GM06990 (cell line): ENCODE measurements at regions not wholly inside any gene's neighbourhood (a gene's known extent, or its start where the extent isn't known, plus 50 kb on each side); places are given as distances from the start of the nearest gene placed in this dataset.
"Not testable (repeated sequence)": the region's sequence is repeated elsewhere in the genome, so short reads cannot be mapped to it uniquely, and the experiment has no call there.

ENCODE experiments used
- DNase-seq: peaks from one replicate; pipeline ENCODE4 v3.0.0-alpha.2; 2011; ENCODE audit not compliant: insufficient read length; ENCODE audit errors: extremely low read depth
- H3K27me3 ChIP-seq: replicated peaks from 2 replicates; pipeline ENCODE4 v1.6.0; 2011; ENCODE audit warnings: low read length; ENCODE audit not compliant: control insufficient read depth, insufficient read depth
- H3K36me3 ChIP-seq: 2 replicates; pipeline ENCODE4 v1.5.1; 2011; ENCODE audit warnings: low read length; ENCODE audit not compliant: control insufficient read depth, insufficient read depth
- H3K4me3 ChIP-seq: replicated peaks from 2 replicates; pipeline ENCODE4 v1.5.1; 2011; ENCODE audit warnings: low read depth, mild to moderate bottlenecking, control low read depth, low read length
- TF ChIP-seq, protein P1 (sequence below): IDR thresholded peaks from 2 replicates; pipeline ENCODE4 v1.5.1; 2011; ENCODE audit warnings: low read length, control low read depth, mild to moderate bottlenecking, inconsistent platforms; ENCODE audit not compliant: insufficient read depth, poor library complexity, severe bottlenecking

GRCh38 chr6:20274137-20274536 is 61.9 kb upstream of the MBOAT1 start:
- H3K27me3 ChIP-seq, result no peaks in the 10 kb centered on the region; the same call in 1 of the 2 replicates
- no peak for DNase-seq
- no peak overlapping the region for H3K4me3 ChIP-seq
- TF ChIP-seq, protein P1, sequence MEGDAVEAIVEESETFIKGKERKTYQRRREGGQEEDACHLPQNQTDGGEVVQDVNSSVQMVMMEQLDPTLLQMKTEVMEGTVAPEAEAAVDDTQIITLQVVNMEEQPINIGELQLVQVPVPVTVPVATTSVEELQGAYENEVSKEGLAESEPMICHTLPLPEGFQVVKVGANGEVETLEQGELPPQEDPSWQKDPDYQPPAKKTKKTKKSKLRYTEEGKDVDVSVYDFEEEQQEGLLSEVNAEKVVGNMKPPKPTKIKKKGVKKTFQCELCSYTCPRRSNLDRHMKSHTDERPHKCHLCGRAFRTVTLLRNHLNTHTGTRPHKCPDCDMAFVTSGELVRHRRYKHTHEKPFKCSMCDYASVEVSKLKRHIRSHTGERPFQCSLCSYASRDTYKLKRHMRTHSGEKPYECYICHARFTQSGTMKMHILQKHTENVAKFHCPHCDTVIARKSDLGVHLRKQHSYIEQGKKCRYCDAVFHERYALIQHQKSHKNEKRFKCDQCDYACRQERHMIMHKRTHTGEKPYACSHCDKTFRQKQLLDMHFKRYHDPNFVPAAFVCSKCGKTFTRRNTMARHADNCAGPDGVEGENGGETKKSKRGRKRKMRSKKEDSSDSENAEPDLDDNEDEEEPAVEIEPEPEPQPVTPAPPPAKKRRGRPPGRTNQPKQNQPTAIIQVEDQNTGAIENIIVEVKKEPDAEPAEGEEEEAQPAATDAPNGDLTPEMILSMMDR, result no peak
- no peaks in the 10 kb centered on the region for H3K36me3 ChIP-seq

DNA sequence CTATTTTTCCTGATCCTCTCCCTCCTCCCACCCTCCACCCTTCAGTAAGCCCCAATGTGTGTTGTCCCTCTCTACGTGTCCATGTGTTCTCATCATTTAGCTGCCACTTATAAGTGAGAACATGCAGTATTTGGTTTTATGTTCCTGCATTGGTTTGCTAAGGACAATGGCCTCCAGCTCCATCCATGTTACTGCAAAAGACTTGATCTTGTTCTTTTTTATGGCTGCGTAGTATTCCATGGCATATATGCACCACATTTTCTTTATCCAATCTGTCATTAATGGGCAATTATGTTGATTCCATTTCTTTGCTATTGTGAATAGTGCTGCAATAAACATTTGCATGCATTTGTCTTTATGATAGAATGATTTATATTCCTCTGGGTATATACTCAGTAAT is 63.6 kb upstream of the MBOAT1 start:
- not testable (repeated sequence) for H3K27me3 ChIP-seq, H3K4me3 ChIP-seq, DNase-seq, H3K36me3 ChIP-seq

DNA sequence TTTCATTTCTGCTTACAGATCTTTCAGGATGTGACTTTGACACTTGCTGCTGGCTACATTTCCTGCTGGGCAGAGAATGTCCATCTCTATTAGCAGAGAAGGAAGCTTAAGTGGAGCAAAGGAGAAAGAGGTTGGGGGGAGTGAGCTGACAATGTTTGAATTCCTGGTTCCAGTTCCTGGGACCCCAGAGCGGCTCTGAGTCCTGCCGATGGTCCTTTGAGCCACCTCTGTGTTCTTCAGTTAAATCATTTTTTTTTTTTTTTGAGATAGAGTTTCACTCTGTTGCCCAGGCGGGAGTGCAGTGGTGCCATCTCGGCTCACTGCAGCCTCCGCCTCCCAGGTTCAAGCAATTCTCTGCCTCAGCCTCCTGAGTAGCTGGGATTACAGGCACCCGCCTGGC is 65.5 kb upstream of the MBOAT1 start:
- not testable (repeated sequence) for H3K27me3 ChIP-seq, H3K4me3 ChIP-seq, DNase-seq, H3K36me3 ChIP-seq

DNA sequence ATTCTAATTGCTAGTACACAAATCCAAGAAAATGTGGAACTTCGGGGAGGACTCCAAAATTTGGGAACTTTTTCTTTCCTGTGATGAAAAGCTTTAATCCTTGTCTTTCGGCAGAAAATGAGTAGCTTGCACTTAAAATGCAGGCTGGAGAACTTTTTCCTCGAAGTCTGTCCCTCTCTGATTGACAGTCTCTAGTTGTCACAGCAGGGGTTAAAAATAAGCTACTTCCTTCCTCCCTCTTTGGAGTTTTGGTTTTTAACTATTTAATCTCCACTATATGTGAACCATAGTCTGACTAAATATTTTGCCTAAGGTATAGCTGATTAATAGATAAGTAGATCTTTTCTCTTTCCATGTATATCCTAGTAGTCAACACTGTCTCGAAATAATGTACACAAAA is 66.8 kb upstream of the MBOAT1 start:
- Histone ChIP-seq H3K4me3 (no peak overlapping the region), H3K36me3 (no peaks in the 10 kb centered on the region), H3K27me3 (no peaks in the 10 kb centered on the region; the same call in 1 of the 2 replicates)
- DNase-seq, result no peak
- TF ChIP-seq, protein P1, result no peak

- Histone ChIP-seq H3K4me3 (no peak overlapping the region), H3K36me3 (no peaks in the 10 kb centered on the region), H3K27me3 (no peaks in the 10 kb centered on the region)
- no peak for DNase-seq
- TF ChIP-seq, protein P1, result no peak
These were observed 67.5 kb upstream of the MBOAT1 start for GRCh38 chr6:20279608-20280287.

GRCh38 chr6:20280288-20280621 is 68.0 kb upstream of the MBOAT1 start:
- no peak for DNase-seq
- H3K27me3 ChIP-seq, result no peaks in the 10 kb centered on the region
- H3K4me3 ChIP-seq, result no peak overlapping the region
- TF ChIP-seq, protein P1, result no peak
- H3K36me3 ChIP-seq, result no peaks in the 10 kb centered on the region

GRCh38 chr6:20284672-20285071 is 72.4 kb upstream of the MBOAT1 start:
- TF ChIP-seq, protein P1, result no peak
- Histone ChIP-seq H3K36me3 (no peaks in the 10 kb centered on the region), H3K4me3 (no peak overlapping the region), H3K27me3 (no peaks in the 10 kb centered on the region)
- DNase-seq, result no peak
